NT2/D1 (cell line): ENCODE measurements at regions not wholly inside any gene's neighbourhood (a gene's known extent, or its start where the extent isn't known, plus 50 kb on each side); places are given as distances from the start of the nearest gene placed in this dataset.

Source experiments
- DNase-seq: peaks from one replicate; pipeline ENCODE4 v3.0.0-alpha.2; 2011; ENCODE audit warnings: low read depth, low spot score
- H3K27me3 ChIP-seq: 2 replicates; pipeline ENCODE4 v1.6.0; 2011; ENCODE audit warnings: mild to moderate bottlenecking; ENCODE audit not compliant: insufficient read length, insufficient read depth
- H3K36me3 ChIP-seq: 2 replicates; pipeline ENCODE4 v1.6.1; 2011; ENCODE audit warnings: mild to moderate bottlenecking, low read length, mixed read lengths; ENCODE audit not compliant: insufficient read depth, insufficient read length
- H3K4me1 ChIP-seq: 2 replicates; pipeline ENCODE4 v1.5.1; 2011; ENCODE audit not compliant: insufficient read depth, insufficient read length
- H3K4me3 ChIP-seq: 2 replicates; pipeline ENCODE4 v1.5.1; 2011; ENCODE audit warnings: low read depth; ENCODE audit not compliant: insufficient read length
- H3K9ac ChIP-seq: 2 replicates; pipeline ENCODE4 v1.6.0; 2011; ENCODE audit warnings: low read depth; ENCODE audit not compliant: insufficient read length
- H3K9me3 ChIP-seq: 2 replicates; pipeline ENCODE4 v1.5.1; 2011; ENCODE audit warnings: mild to moderate bottlenecking, low read length; ENCODE audit not compliant: insufficient read depth
- SUZ12 ChIP-seq: IDR thresholded peaks from 2 replicates; pipeline ENCODE4 v1.6.1; 2011; ENCODE audit not compliant: insufficient read length, insufficient read depth; ENCODE audit errors: extremely low read depth
- YY1 ChIP-seq: IDR thresholded peaks from 2 replicates; pipeline ENCODE4 v1.6.1; 2011; ENCODE audit not compliant: insufficient read length, insufficient read depth
- ZNF274 ChIP-seq: IDR thresholded peaks from 2 replicates; pipeline ENCODE4 v1.6.1; 2011; ENCODE audit warnings: mild to moderate bottlenecking, low read depth, low read length

DNA sequence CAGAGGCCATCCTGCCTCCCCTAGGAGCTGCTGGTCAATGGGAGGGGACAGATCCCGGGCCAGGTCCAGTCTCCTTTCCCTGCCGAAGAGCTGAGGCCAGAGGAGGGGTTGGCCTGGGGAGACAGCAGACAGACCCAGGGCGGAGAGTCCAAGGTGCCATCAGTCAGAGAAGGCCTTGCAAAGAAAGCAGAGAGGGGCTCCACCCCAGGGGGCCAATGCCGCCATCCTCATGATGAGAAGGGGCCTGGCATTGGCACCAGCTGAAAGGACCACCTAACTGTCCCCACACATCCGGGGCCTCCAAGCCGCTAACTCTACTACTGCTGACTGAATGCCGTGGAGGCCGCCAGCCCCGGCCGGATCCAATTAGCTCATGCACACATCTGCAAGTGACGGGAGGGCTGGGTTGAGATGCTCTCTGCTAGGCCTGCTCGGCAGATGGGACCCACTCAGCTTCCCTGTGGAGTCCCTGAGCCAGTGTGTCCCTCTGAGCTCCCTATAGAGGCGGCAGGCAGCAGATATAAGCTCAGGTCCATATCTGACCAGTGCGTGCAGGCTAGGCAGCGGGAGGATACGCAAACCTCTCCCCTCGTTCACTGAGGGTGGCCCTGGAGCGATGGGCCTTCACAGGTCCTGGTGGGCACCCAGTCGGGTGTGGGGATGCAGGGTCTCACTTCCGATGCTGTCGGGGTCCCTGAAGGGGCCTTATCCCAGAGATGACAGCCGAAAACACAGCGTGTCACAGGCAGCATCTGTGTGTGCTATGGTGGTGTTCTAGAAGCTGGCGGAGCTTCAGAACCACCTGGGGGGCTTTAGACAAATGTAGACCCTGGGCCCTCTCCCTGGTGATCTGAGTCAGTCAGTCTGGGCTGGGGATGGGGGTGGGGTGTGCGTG is 183.9 kb downstream of the CTTN start:
- Histone ChIP-seq H3K4me1 (peaks cover 6% of the 10 kb centered on the region), H3K9ac (no peak overlapping the region), H3K4me3 (no peak overlapping the region), H3K9me3 (no peaks in the 10 kb centered on the region), H3K27me3 (no peaks in the 10 kb centered on the region), H3K36me3 (no peaks in the 10 kb centered on the region)
- no peak for TF ChIP-seq SUZ12
- TF ChIP-seq ZNF274, result no peak
- no peak for TF ChIP-seq YY1
- DNase-seq, result no peak

DNA sequence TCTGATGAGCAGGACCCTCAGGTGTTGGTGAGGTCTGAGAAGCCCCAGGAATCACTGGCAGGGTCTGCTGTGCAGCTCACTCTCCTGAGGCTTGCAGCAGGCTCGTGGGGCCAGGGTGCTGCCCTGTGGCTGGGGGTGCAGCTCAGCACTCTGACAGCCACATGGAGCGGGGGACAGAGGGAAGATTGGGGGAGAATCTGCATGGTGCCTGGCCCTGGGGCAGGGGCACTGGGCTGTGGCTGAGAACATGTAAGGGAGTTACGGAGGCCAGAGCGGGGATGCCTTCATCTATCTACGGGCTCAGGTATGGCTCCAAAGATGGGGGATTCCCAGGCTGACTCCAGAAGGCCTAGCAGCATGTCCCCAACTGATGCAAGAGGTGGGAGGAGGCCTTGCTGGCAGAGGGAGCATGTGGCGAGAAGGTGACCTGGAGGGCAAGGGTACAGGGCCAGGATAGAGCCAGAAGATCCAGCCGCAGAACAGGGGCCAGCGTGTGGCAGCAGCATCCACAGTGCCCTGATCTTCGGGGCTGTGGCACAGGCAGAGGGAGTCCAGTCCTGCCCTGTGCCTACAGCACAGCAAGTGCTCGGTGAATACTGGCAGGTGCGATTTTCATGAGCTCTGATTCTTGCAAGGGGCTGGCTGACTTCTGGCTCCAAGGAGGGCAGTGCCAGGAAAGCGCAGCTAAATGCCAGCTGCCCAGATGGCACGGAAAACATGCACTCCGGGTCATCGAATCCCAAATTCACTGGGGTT is 184.7 kb downstream of the CTTN start:
- Histone ChIP-seq H3K9ac (no peak overlapping the region), H3K9me3 (no peaks in the 10 kb centered on the region), H3K36me3 (no peaks in the 10 kb centered on the region), H3K4me1 (peaks cover 6% of the 10 kb centered on the region), H3K27me3 (no peaks in the 10 kb centered on the region), H3K4me3 (no peak overlapping the region)
- DNase-seq, result no peak
- no peak for TF ChIP-seq ZNF274
- no peak for TF ChIP-seq YY1
- TF ChIP-seq SUZ12, result no peak

DNA sequence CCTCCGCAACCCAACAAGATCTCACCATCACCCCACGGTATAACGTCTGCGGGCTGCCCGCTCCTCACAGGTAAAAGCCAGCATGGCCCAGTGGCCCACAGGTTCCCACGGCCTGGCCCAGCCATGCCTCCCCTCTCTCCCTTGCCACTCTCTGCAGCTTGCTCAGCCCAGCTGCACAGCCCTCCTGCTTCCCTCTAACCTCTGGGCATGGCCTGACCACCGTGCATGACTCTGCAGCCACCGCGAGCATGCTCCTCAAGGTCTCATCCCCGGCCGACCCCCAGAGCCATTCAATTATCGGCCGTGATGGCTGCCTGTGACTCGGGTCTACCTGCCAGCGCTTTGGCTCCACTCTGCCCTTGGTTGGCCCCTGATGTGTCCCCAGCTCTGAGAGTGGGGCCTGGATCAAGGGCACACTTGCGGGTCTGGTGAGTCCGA is 185.5 kb downstream of the CTTN start:
- no peak for DNase-seq
- TF ChIP-seq ZNF274, result no peak
- TF ChIP-seq YY1, result no peak
- TF ChIP-seq SUZ12, result no peak
- Histone ChIP-seq H3K9me3 (no peaks in the 10 kb centered on the region), H3K27me3 (no peaks in the 10 kb centered on the region), H3K9ac (no peak overlapping the region), H3K4me1 (peaks cover 6% of the 10 kb centered on the region), H3K36me3 (no peaks in the 10 kb centered on the region), H3K4me3 (no peak overlapping the region)

DNA sequence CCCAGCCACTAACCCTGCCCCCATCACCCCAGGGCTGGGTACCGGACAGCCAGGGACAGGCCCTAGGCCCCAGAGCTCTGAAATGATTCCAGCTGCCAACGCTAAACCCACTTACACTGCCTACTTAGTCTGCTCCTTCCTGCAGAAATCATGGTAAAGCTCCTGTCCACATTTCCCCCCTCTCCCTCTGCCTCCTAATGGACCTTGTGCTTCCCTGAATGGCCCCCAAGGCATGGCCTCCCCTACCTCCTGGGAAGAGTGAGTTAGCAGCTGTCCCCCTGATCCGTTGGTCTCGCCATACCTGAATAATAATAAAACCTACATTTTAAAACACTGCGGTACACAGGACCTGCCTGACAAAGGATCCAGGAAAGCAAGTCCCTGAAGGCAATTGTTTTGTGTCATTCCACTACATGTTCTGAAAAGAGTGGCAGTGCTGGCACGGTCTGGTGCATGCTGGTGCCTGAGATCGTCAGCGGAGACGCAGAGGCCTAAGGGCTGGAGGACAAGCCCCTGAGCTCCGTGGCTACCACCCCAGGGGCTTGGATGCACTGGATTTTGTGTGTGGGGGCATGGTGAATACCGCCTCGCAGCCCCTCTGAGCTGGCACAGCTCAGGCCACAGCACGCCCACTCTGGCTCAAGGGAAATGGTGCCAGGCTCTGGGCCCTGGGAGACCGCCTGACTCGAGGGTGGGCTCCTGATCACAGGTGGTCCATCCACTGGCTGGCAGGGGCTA is 186.3 kb downstream of the CTTN start:
- no peak overlapping the region for H3K9ac ChIP-seq
- H3K4me1 ChIP-seq, result peaks cover 6% of the 10 kb centered on the region
- H3K36me3 ChIP-seq, result no peaks in the 10 kb centered on the region
- H3K9me3 ChIP-seq, result no peaks in the 10 kb centered on the region
- DNase-seq, result no peak
- TF ChIP-seq SUZ12 (no peak), ZNF274 (no peak), YY1 (no peak)
- no peak overlapping the region for H3K4me3 ChIP-seq
- no peaks in the 10 kb centered on the region for H3K27me3 ChIP-seq

DNA sequence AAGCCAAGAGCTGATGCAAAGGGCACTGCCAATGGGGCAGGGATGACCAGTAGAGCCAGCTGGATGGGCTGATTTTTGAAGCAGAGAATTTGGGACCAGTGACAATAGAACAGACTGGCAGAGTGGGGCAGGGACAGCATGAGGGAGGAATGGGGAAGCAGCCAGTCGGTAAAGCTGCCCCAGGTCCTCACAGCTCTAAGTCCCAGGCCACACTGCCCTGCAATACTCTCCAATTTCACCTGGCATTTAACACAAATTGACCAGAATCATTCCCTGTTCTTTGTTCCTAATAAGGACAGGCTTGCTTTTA is 186.9 kb downstream of the CTTN start:
- DNase-seq, result no peak
- Histone ChIP-seq H3K9me3 (no peaks in the 10 kb centered on the region), H3K27me3 (no peaks in the 10 kb centered on the region), H3K4me3 (no peak overlapping the region), H3K4me1 (peaks cover 6% of the 10 kb centered on the region), H3K36me3 (no peaks in the 10 kb centered on the region), H3K9ac (no peak overlapping the region)
- no peak for TF ChIP-seq ZNF274
- TF ChIP-seq YY1, result no peak
- TF ChIP-seq SUZ12, result no peak

DNA sequence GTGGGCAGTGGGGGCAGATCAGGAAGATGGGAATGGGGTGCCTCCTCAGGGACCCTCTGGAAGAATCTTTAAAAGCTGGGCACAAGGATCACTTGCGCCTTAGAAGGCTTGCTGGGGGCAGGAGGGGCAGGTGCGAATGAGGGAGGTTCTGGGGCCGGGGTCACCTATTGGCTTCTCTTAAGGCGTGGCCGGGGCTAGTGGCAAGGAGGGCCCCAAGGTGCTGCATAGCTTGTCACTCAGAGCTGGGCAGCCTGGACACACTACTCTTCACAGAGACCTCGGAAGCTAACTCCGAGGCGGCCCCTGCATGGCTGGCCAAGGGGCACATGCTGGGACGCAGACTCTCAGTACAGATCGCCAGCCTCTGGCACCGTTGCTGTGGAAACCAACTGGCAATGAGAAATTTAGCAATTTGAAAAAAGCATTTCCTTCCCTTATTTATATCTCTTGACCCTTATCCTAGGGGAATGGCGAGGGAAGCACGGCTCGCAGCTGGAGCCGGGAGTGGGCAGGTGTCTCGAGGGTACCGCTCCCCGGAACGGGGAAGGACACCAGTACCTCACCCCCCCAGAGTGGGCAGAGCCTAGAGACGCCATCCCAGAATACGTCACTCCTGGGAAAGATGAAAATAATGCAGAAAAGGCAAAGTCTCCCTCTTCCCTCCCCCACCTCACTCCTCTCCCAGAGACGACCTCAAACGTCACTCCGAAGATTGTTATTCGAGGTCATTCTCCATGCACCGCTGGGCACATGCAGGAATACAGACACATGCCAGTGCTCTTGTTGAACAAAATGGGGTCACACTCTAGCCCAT is 188.1 kb downstream of the CTTN start:
- no peak for TF ChIP-seq SUZ12
- no peak for TF ChIP-seq ZNF274
- TF ChIP-seq YY1, result no peak
- Histone ChIP-seq H3K27me3 (no peaks in the 10 kb centered on the region), H3K9me3 (no peaks in the 10 kb centered on the region)

More for the DNA sequence above, 188.1 kb downstream of the CTTN start:
- H3K4me3 ChIP-seq, result no peak overlapping the region
- DNase-seq, result no peak
- H3K36me3 ChIP-seq, result no peaks in the 10 kb centered on the region
- peaks cover 6% of the 10 kb centered on the region for H3K4me1 ChIP-seq
- no peak overlapping the region for H3K9ac ChIP-seq
